ENCODE measurements at regions not wholly inside any gene's neighbourhood (a gene's known extent, or its start where the extent isn't known, plus 50 kb on each side); places are given as distances from the start of the nearest gene placed in this dataset.
"Not testable (repeated sequence)": the region's sequence is repeated elsewhere in the genome, so short reads cannot be mapped to it uniquely, and the experiment has no call there.

DNA sequence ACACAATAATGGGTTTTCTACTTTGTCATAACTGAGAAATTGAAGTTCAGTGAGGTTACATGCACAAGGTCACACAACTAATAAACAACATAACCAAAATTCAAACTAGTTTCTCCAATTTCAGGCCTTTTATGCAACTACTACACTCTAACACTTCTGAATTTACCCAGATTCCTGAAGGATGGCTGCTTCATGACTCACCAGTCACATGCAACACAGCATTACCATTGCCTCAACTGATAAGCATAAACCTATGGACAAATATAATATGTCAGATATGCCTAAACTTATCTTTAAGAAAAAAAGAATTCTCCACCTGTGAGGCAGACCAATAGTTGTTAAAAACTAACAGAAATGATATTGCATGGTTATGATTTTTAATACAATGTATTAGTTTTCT lies 586.5 kb upstream of the SLC8A1 start:
- Mint-ChIP-seq H3K27me3 (no peaks in the 10 kb centered on the region), H3K9me3 (peaks cover 2% of the 10 kb centered on the region), H3K36me3 (ENCODE audit: low read depth) (no peaks in the 10 kb centered on the region), H3K4me3 (no peak overlapping the region), H3K27ac (no peak overlapping the region), H3K4me1 (no peaks in the 10 kb centered on the region)
- no peak for DNase-seq
- CTCF ChIA-PET: no interaction called here
- POLR2A ChIA-PET: no interaction called here

DNA sequence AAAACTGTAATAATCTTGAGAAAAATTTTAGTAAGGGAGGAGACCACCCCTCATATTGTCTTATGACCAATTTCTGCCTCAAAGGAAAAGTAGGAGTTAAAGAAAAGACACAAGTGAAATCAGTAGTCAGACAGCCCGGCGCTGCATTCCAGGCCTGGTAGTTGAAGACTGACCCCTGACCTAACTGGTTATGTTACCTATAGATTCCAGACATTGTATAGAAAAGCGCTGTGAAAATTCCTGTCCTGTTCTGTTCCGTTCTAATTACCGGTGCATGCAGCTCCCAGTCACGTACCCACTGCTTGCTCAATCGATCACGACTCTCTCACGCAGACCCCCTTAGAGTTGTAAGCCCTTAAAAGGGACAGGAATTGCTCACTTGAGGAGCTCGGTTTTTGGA lies 587.9 kb upstream of the SLC8A1 start:
- CTCF ChIA-PET; DNase-seq; H3K4me3 Mint-ChIP-seq; H3K27ac Mint-ChIP-seq; H3K27me3 Mint-ChIP-seq; H3K9me3 Mint-ChIP-seq; POLR2A ChIA-PET; H3K4me1 Mint-ChIP-seq; H3K36me3 Mint-ChIP-seq (ENCODE audit: low read depth): not testable (repeated sequence)

DNA sequence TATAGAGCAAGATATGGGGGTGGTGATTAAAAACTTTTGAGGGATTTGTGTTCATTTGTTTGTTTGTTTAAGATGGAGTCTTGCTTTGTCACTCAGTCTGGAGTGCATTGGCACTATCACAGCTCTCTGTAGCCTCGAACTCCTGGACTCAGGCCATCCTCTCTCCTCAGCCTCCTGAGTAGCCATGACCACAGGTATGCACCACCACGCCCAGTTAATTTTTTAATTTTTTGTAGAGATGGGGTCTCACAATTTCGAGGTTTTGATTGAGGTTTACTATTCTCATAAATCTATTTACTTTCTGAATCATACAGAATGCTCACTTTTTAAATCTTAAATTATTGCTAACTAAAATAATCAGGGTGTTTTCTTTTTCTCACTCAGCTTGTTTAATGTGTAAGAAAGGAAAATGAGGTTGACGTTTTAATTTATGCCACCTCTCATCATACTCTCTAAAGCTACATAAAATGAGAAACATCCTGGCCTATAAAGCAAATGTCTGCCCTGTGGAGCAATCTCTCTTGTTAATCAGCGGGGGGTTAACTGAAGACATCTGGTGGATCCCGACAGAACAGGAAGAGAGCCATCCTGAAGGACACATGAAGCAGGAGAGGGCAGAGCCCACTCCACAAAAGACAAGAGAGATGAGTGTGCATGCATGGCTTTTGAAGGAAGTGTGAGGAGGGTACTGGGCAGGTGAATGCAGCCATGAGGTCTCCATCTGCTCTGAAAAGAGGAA lies 589.1 kb upstream of the SLC8A1 start:
- Mint-ChIP-seq H3K4me1 (no peaks in the 10 kb centered on the region), H3K9me3 (peaks cover 2% of the 10 kb centered on the region), H3K36me3 (ENCODE audit: low read depth) (no peaks in the 10 kb centered on the region), H3K4me3 (no peak overlapping the region), H3K27me3 (no peaks in the 10 kb centered on the region), H3K27ac (no peak overlapping the region)
- POLR2A ChIA-PET: no interaction called here
- DNase-seq: no peak
- CTCF ChIA-PET: interaction anchor here (1.0 kb wide), 1 partner anchor 14 kb away, joined by 4 read pairs; no protein-coding TSS in a partner anchor

DNA sequence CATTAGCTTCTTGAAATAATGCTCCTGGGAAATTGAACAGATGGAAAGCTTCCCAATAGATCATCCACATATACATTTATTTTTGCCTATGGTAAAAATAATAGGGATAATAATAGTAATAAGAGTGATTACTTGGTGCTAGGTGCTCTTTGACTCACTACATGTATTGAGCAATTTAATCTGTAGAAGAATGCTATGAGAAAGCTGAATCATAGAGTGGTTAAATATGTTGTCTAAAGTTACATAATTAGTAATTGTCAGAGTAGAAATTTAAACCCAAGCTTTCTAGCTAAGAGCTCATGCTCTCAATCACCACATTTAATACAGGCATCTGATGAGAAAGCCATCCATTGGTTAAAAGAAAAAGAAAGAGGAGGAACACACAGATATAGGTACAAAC lies 590.5 kb upstream of the SLC8A1 start:
- ChIA-PET CTCF (no interaction called here), POLR2A (no interaction called here)
- H3K27ac Mint-ChIP-seq: no peak overlapping the region
- H3K4me1 Mint-ChIP-seq: no peaks in the 10 kb centered on the region
- no peaks in the 10 kb centered on the region for H3K27me3 Mint-ChIP-seq
- H3K9me3 Mint-ChIP-seq: peaks cover 2% of the 10 kb centered on the region
- no peak for DNase-seq
- no peaks in the 10 kb centered on the region for H3K36me3 Mint-ChIP-seq (ENCODE audit: low read depth)
- no peak overlapping the region for H3K4me3 Mint-ChIP-seq

DNA sequence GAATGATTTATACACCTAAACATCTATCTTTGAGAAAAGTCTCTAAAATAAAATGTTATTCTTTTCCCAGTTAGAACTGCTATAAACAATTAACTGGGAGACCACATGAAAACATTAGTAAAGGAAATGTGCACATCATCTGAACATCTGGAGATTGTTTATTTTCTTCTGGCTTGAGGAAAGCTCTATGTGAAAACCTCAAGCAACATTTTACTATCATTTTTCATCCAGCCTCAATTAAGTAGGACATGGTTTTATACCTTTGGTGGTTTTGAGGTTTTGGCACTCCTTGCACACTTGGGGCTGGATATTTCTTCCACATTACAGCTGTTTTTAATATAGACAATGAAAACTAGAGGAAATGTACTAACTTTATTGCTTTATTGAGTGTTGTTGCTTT lies 609.5 kb upstream of the SLC8A1 start:
- no peak for DNase-seq
- Mint-ChIP-seq H3K4me3 (no peak overlapping the region), H3K27ac (no peak overlapping the region), H3K9me3 (no peaks in the 10 kb centered on the region), H3K4me1 (no peaks in the 10 kb centered on the region), H3K36me3 (ENCODE audit: low read depth) (no peaks in the 10 kb centered on the region), H3K27me3 (no peaks in the 10 kb centered on the region)
- ChIA-PET CTCF (no interaction called here), POLR2A (no interaction called here)

DNA sequence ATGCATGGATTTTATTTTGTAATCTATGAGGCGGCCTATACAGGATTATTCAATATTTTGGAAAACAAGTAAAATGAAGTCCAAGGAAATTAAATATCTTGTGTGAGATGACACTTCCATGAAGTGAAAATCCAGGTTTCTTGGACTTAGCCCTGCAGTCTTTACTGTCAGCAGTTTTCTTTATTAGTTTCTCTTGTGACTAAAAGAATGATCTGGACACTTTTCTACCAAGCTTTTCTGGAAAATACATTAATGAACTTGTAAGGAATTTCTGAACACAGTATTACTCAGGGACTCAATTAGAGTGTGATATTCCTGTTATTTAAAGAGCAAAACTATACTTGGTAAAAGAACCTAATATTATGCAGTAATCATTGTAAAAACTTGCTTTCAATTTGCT lies 610.4 kb upstream of the SLC8A1 start:
- ChIA-PET POLR2A (no interaction called here), CTCF (no interaction called here)
- Mint-ChIP-seq H3K27me3 (no peaks in the 10 kb centered on the region), H3K9me3 (no peaks in the 10 kb centered on the region), H3K27ac (no peak overlapping the region), H3K36me3 (ENCODE audit: low read depth) (no peaks in the 10 kb centered on the region), H3K4me3 (no peak overlapping the region), H3K4me1 (no peaks in the 10 kb centered on the region)
- DNase-seq: no peak

DNA sequence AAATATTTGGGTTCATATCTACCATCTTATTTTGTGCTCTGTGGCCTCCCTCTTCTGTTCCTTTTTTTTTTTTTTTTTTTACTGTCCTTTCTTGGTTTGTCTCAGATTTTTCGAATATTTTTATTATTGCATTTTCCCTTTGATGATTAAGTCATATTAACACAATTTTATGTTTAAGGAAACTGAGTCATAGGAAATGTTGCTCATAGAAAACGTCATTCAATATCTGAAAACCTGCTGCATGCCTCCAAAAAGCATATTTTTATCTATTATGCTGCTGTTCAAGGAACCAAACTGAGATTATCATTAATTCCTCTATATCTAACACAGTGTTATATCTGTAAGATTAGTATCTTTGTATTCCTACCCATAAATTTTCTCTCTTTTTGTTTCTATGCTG lies 614.3 kb upstream of the SLC8A1 start:
- CTCF ChIA-PET: no interaction called here
- Mint-ChIP-seq H3K4me3 (no peak overlapping the region), H3K27me3 (no peaks in the 10 kb centered on the region), H3K36me3 (ENCODE audit: low read depth) (no peaks in the 10 kb centered on the region), H3K27ac (no peak overlapping the region), H3K4me1 (no peaks in the 10 kb centered on the region), H3K9me3 (no peaks in the 10 kb centered on the region)
- POLR2A ChIA-PET: no interaction called here
- DNase-seq: no peak

DNA sequence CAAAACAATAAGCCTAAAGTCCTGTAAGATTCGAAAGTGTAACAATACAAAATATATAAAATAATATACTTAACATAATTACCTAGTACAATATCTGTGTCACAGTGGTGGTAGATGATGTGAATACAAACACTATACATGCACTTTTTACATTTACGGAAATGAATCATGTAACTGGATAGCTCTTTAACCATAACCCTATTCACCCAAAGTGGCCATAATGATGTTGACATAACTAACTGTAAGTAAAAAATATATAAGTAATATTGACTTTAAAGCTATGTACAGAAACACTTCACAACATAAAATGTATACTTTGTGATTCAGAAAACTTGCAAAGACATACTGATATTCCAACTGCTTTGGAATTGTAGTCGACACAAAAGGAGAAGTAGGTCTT lies 616.9 kb upstream of the SLC8A1 start:
- POLR2A ChIA-PET: no interaction called here
- Mint-ChIP-seq H3K27me3 (no peaks in the 10 kb centered on the region), H3K36me3 (ENCODE audit: low read depth) (no peaks in the 10 kb centered on the region), H3K9me3 (no peaks in the 10 kb centered on the region), H3K27ac (no peak overlapping the region), H3K4me1 (no peaks in the 10 kb centered on the region), H3K4me3 (no peak overlapping the region)
- CTCF ChIA-PET: no interaction called here
- DNase-seq: no peak

DNA sequence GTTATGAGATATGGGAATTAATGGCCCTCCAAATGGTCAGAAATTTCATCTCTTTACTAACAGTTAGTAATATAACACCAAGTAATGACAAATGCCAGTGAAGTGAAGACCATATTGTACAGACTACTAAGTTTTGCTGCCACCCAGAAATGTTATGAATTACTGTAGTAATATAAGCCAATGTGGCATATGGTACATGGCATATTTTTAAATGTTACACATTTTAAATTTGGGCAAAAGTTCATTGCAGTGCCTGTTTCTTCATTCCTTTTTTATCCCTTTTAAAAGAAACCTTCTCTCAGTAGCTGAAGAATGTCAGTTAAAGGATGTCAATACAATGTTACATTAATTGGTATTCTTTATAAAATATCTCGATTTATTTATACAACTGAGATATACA lies 626.5 kb upstream of the SLC8A1 start:
- no peaks in the 10 kb centered on the region for H3K36me3 Mint-ChIP-seq (ENCODE audit: low read depth)
- CTCF ChIA-PET: no interaction called here
- H3K27me3 Mint-ChIP-seq: no peaks in the 10 kb centered on the region
- POLR2A ChIA-PET: no interaction called here
- DNase-seq: no peak
- H3K27ac Mint-ChIP-seq: no peak overlapping the region
- H3K4me3 Mint-ChIP-seq: no peak overlapping the region
- H3K4me1 Mint-ChIP-seq: no peaks in the 10 kb centered on the region
- no peaks in the 10 kb centered on the region for H3K9me3 Mint-ChIP-seq

DNA sequence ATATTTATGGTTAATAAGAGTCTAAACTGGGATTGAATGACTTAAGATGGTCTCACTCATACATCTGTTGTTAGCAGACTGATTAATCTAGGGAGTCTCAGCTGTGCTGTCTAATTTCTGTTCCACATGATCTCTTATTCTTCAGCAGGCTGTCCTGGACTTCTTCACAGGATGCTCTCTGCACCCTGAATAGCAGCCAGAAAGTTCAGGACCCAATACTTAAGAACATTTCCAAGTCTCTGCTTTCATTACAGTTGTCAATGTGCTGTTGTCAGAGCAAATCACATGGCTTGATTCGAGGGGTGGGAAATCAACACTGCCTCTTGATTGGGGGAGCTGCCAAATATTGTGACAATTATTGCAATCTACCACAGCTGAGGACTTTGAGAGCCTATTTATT lies 627.1 kb upstream of the SLC8A1 start:
- POLR2A ChIA-PET: no interaction called here
- no peaks in the 10 kb centered on the region for H3K36me3 Mint-ChIP-seq (ENCODE audit: low read depth)
- no peaks in the 10 kb centered on the region for H3K4me1 Mint-ChIP-seq
- CTCF ChIA-PET: no interaction called here
- no peak overlapping the region for H3K27ac Mint-ChIP-seq
- no peaks in the 10 kb centered on the region for H3K27me3 Mint-ChIP-seq
- H3K4me3 Mint-ChIP-seq: no peak overlapping the region
- H3K9me3 Mint-ChIP-seq: no peaks in the 10 kb centered on the region
- DNase-seq: no peak

DNA sequence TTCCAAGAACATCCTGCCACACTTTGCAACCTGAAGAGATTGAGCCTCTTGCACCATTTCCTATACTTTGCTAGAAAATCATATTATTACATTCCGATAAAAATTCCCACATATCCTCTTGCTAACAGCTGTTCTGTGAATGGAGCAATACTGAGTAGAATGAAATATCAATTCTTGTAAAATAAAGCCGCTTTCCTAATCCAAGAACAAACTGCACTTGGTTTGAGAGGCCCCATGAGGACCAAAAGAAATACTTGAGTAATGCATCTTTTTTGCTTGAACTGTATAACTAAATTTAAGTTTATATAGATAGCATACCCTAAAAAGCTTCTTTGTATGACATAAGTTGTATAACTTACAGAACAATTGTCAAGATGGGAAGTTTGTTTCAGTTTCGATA lies 632.4 kb upstream of the SLC8A1 start:
- no peak for DNase-seq
- Mint-ChIP-seq H3K36me3 (ENCODE audit: low read depth) (no peaks in the 10 kb centered on the region), H3K4me3 (no peak overlapping the region), H3K9me3 (no peaks in the 10 kb centered on the region), H3K27me3 (no peaks in the 10 kb centered on the region), H3K27ac (no peak overlapping the region), H3K4me1 (no peaks in the 10 kb centered on the region)
- CTCF ChIA-PET: no interaction called here
- POLR2A ChIA-PET: no interaction called here

DNA sequence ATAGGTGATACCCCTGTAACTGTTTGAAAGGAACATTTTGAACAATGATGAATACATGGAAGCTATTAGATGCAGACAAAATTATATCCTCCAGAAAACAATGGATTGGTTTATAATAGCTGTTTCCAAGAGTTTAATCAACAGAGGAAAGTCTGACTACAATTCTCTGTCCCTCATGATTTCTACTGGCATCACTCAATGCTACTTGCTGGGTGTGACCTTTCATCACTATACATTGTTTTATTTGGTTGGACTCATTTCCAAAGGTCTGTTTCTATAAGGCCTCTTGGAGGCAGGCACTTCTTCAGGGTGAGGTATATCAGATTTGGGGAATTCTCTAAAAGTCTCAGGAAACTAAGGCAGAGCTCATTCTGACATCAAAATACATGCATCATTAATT lies 636.1 kb upstream of the SLC8A1 start:
- no peak for DNase-seq
- Mint-ChIP-seq H3K36me3 (ENCODE audit: low read depth) (no peaks in the 10 kb centered on the region), H3K27me3 (no peaks in the 10 kb centered on the region), H3K27ac (no peak overlapping the region), H3K4me1 (no peaks in the 10 kb centered on the region), H3K9me3 (peaks cover under 1% of the 10 kb centered on the region), H3K4me3 (no peak overlapping the region)
- ChIA-PET CTCF (interaction anchor here (0.6 kb wide), 1 partner anchor 1426 kb away, joined by 3 read pairs; no protein-coding TSS in a partner anchor), POLR2A (no interaction called here)

DNA sequence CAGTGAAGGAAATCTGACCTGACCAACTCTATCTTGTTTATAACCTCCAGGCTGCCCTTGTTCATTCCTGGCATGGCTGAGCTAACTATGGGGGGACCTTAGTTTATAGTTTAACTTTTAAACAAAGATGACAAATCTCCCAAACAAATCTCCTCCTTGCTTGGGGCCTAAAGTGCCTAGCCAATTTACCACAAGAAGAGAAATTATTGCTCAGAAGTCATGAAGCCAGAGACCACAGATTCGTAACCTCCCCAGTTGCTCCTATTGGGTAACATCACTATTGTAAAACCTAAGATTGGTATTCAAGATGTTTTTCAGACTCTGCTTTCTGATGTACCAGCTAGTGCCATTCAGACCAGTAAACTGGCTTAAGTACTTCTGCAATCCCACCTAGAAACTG lies 649.4 kb upstream of the SLC8A1 start:
- no peaks in the 10 kb centered on the region for H3K36me3 Mint-ChIP-seq (ENCODE audit: low read depth)
- no peak overlapping the region for H3K27ac Mint-ChIP-seq
- H3K4me3 Mint-ChIP-seq: no peak overlapping the region
- H3K9me3 Mint-ChIP-seq: no peaks in the 10 kb centered on the region
- no peaks in the 10 kb centered on the region for H3K27me3 Mint-ChIP-seq
- no peaks in the 10 kb centered on the region for H3K4me1 Mint-ChIP-seq
- CTCF ChIA-PET: no interaction called here
- POLR2A ChIA-PET: no interaction called here
- DNase-seq: no peak

DNA sequence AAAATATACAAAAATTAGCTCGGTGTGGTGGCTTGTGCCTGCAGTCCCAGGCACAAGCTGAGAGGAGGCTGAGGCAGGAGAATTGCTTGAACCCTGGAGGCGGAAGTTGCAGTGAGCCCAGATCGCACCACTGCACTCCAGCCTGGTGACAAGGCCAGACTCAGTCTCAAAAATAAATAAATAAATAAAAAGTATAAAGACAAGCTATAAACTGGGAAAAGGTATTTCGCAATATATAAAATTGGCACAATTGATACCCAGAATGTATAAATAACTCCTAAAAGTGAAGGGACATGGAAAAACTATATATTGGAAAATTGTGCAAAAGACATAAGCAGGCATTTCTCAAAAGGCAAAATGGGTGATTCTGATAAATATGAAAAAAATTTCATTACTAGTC lies 657.9 kb upstream of the SLC8A1 start:
- H3K4me1 Mint-ChIP-seq: no peaks in the 10 kb centered on the region
- no peak overlapping the region for H3K27ac Mint-ChIP-seq
- no peak overlapping the region for H3K4me3 Mint-ChIP-seq
- CTCF ChIA-PET: no interaction called here
- POLR2A ChIA-PET: no interaction called here
- no peaks in the 10 kb centered on the region for H3K36me3 Mint-ChIP-seq (ENCODE audit: low read depth)
- no peaks in the 10 kb centered on the region for H3K27me3 Mint-ChIP-seq
- H3K9me3 Mint-ChIP-seq: peaks cover 2% of the 10 kb centered on the region
- no peak for DNase-seq
